ENCODE measurements at regions not wholly inside any gene's neighbourhood (a gene's known extent, or its start where the extent isn't known, plus 50 kb on each side); places are given as distances from the start of the nearest gene placed in this dataset.

DNA sequence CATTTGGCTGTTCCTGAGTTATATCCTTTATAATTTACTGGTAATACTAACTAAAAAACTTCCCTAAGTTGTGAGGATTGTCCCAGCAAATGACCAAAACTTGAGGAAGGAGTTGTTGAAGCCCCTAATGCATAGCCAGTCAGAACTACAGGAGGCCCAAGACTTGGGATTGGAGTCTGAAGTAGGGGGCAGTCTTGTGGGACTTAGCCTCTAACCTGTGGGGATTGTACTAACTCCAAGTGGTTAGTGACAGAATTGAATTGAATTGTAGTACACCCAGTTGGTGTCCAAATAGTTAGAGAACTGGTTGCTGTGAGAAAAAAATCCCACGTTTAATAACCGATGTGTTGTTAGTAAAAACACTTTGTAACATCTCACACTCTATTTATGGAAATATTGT is 1506.3 kb downstream of the ADGRL3 start:
- Mint-ChIP-seq H3K36me3 (no peaks in the 10 kb centered on the region), H3K4me3 (no peak overlapping the region), H3K27me3 (no peaks in the 10 kb centered on the region), H3K4me1 (ENCODE audit: unreplicated experiment) (peaks cover 5% of the 10 kb centered on the region), H3K9me3 (no peaks in the 10 kb centered on the region), H3K27ac (no peak overlapping the region)
- no peak for DNase-seq (ENCODE audit: extremely low spot score, unreplicated experiment)
- TF ChIP-seq, protein P1, sequence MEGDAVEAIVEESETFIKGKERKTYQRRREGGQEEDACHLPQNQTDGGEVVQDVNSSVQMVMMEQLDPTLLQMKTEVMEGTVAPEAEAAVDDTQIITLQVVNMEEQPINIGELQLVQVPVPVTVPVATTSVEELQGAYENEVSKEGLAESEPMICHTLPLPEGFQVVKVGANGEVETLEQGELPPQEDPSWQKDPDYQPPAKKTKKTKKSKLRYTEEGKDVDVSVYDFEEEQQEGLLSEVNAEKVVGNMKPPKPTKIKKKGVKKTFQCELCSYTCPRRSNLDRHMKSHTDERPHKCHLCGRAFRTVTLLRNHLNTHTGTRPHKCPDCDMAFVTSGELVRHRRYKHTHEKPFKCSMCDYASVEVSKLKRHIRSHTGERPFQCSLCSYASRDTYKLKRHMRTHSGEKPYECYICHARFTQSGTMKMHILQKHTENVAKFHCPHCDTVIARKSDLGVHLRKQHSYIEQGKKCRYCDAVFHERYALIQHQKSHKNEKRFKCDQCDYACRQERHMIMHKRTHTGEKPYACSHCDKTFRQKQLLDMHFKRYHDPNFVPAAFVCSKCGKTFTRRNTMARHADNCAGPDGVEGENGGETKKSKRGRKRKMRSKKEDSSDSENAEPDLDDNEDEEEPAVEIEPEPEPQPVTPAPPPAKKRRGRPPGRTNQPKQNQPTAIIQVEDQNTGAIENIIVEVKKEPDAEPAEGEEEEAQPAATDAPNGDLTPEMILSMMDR (conservative IDR thresholded peaks at IDR 0.05), result no peak

DNA sequence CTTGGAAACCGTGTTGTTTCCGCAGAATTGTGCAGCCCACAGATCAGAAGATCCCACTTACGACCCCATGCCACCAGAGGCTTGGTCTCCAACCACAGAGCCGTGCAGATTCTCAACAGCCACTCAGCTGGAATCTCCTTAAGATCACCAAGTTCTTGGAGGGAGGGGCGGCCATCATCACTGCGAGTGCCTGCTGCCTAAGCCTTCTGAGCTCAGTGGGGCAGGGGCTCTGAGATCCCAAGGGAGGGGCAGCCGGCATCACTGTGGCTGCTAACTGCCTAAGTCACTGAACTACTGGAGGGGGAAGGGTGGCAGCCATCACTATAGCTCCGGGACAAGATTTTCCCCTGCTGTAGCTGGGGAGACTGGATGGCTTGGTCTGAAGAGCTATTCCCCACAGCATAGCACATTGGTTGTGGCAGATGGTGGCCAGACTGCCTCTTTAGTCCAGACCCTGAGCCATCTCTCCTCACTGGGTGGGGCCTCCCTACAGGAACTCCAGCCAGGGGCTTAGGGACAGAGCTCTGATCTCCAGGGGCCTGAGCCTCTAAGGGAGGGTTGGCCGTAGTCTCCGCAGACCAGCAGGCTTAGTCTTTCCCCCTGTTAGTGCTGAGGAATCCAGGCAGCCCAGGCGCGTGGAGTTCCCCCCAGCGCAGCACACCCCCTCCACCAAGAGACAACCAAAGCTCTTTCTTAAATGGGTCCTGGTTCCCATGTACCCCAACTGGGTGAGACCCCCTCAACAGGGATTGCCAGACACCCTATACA is 1483.9 kb downstream of the ADGRL3 start:
- H3K36me3 Mint-ChIP-seq, result no peaks in the 10 kb centered on the region
- TF ChIP-seq, protein P1 (conservative IDR thresholded peaks at IDR 0.05), result no peak
- no peaks in the 10 kb centered on the region for H3K9me3 Mint-ChIP-seq
- no peak for DNase-seq (ENCODE audit: extremely low spot score, unreplicated experiment)
- no peak overlapping the region for H3K4me3 Mint-ChIP-seq
- H3K27ac Mint-ChIP-seq, result no peak overlapping the region
- H3K4me1 Mint-ChIP-seq (ENCODE audit: unreplicated experiment), result no peaks in the 10 kb centered on the region
- peaks cover 4% of the 10 kb centered on the region for H3K27me3 Mint-ChIP-seq

DNA sequence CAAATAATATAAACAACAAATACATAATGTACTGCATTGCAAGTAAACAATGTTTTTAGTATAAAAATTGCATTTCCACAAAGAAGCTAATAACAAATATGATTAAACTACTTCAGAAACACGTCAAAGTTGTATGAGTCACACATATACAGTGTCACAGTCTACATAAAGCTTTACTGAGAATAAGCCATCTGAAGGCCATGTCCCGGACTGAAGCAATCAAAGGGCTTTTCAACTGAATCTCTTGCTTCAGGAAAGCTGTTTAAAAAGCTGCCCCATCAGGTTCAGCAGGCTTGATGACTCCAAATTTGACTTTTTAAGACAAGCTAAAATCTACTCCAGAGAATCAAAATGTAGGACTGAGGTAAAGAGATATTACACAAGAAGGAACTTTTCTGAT is 1476.8 kb downstream of the ADGRL3 start:
- H3K36me3 Mint-ChIP-seq, result no peaks in the 10 kb centered on the region

GRCh38 chr4:62670514-62670913 is 1470.4 kb downstream of the ADGRL3 start:
- no peak for DNase-seq (ENCODE audit: extremely low spot score, unreplicated experiment)
- H3K27me3 Mint-ChIP-seq, result no peaks in the 10 kb centered on the region
- H3K9me3 Mint-ChIP-seq, result no peaks in the 10 kb centered on the region

More for the DNA sequence above, 1476.8 kb downstream of the ADGRL3 start:
- Mint-ChIP-seq H3K27me3 (no peaks in the 10 kb centered on the region), H3K4me1 (ENCODE audit: unreplicated experiment) (no peaks in the 10 kb centered on the region), H3K27ac (no peak overlapping the region), H3K4me3 (no peak overlapping the region), H3K9me3 (no peaks in the 10 kb centered on the region)
- TF ChIP-seq, protein P1 (conservative IDR thresholded peaks at IDR 0.05), result no peak
- no peak for DNase-seq (ENCODE audit: extremely low spot score, unreplicated experiment)

DNA sequence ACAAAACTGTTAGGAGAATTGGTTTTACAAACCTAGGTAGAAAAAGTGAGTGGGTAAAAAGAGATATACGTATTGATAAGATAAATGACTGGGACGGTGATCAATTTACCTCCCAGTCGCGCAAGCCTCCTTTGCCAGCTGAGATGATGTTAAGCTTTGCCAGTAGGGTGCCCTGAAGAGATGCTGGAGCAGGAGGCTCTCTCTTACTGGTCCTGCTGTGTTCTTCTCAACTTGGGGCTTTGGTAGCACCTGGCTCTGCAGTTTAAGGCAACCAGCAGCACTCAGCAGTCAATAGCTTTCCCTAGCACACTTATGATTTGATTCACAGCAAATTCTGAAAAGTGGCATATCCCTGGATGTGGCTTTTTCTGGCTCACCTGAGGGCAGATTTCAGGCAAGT is 1461.7 kb downstream of the ADGRL3 start:
- Mint-ChIP-seq H3K4me3 (no peak overlapping the region), H3K27me3 (peaks cover 3% of the 10 kb centered on the region), H3K27ac (no peak overlapping the region), H3K36me3 (no peaks in the 10 kb centered on the region), H3K9me3 (no peaks in the 10 kb centered on the region), H3K4me1 (ENCODE audit: unreplicated experiment) (no peaks in the 10 kb centered on the region)
- no peak for DNase-seq (ENCODE audit: extremely low spot score, unreplicated experiment)
- TF ChIP-seq, protein P1 (conservative IDR thresholded peaks at IDR 0.05), result no peak

More at GRCh38 chr4:62670514-62670913, 1470.4 kb downstream of the ADGRL3 start:
- Mint-ChIP-seq H3K4me3 (no peak overlapping the region), H3K27ac (no peak overlapping the region), H3K4me1 (ENCODE audit: unreplicated experiment) (no peaks in the 10 kb centered on the region), H3K36me3 (no peaks in the 10 kb centered on the region)
- TF ChIP-seq, protein P1 (conservative IDR thresholded peaks at IDR 0.05), result no peak
